PC-3 (cell line): ENCODE measurements at regions not wholly inside any gene's neighbourhood (a gene's known extent, or its start where the extent isn't known, plus 50 kb on each side); places are given as distances from the start of the nearest gene placed in this dataset.

Experiments used
- EZH2 ChIP-seq: fragments of 300-600 bp; sonication (generic); IDR thresholded peaks from one replicate; pipeline ENCODE4 v1.6.1; 2017; ENCODE audit warnings: antibody characterized with exemption, mild to moderate bottlenecking, low read length; ENCODE audit not compliant: unreplicated experiment
- EZH2phosphoT487 ChIP-seq: fragments of 300-600 bp; sonication (generic); IDR thresholded peaks from 2 replicates; pipeline ENCODE4 v1.6.1; 2018; ENCODE audit warnings: mild to moderate bottlenecking, antibody characterized with exemption, low read length, borderline replicate concordance
- TF ChIP-seq, protein P1 (sequence below): fragments of 300-600 bp; sonication (generic); conservative IDR thresholded peaks from 2 replicates; pipeline ENCODE4 v1.5.1; 2017; ENCODE audit warnings: antibody characterized with exemption, low read depth, mild to moderate bottlenecking, low read length

DNA sequence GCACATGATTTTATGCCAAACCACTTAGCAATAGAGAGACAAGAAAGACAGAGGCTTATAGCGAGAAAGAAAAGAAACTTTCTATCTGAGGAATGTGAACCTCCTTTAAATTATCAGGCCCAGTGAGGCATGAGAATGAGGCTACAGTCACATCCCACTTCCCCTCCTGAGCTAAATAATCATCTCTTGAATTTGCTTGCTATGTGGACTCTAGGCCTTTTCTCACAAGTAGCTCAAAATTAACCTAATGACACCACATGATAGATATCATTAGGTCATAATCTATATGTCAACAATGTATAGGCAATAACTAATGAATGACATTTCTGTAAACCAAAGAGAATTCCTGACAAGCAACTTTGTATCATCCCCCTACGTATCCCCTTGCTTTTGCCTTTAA lies 301.5 kb upstream of the MGAT5 start:
- TF ChIP-seq, protein P1, sequence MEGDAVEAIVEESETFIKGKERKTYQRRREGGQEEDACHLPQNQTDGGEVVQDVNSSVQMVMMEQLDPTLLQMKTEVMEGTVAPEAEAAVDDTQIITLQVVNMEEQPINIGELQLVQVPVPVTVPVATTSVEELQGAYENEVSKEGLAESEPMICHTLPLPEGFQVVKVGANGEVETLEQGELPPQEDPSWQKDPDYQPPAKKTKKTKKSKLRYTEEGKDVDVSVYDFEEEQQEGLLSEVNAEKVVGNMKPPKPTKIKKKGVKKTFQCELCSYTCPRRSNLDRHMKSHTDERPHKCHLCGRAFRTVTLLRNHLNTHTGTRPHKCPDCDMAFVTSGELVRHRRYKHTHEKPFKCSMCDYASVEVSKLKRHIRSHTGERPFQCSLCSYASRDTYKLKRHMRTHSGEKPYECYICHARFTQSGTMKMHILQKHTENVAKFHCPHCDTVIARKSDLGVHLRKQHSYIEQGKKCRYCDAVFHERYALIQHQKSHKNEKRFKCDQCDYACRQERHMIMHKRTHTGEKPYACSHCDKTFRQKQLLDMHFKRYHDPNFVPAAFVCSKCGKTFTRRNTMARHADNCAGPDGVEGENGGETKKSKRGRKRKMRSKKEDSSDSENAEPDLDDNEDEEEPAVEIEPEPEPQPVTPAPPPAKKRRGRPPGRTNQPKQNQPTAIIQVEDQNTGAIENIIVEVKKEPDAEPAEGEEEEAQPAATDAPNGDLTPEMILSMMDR: no peak
- no peak for TF ChIP-seq EZH2
- no peak for TF ChIP-seq EZH2phosphoT487
